GM12873 (cell line): ENCODE measurements at regions not wholly inside any gene's neighbourhood (a gene's known extent, or its start where the extent isn't known, plus 50 kb on each side); places are given as distances from the start of the nearest gene placed in this dataset.

ENCODE experiments used
- CTCF ChIP-seq: IDR thresholded peaks from 2 replicates; pipeline ENCODE4 v1.5.1; 2012; ENCODE audit warnings: low read depth, mild to moderate bottlenecking, moderate library complexity, low read length, control low read depth; ENCODE audit not compliant: insufficient read depth; ENCODE audit errors: missing control alignments

GRCh38 chr12:61706783-61707182, 553.4 kb upstream of the USP15 start:
- TF ChIP-seq CTCF, result no peak

GRCh38 chr12:61713121-61713520, 547.1 kb upstream of the USP15 start:
- no peak for TF ChIP-seq CTCF

- TF ChIP-seq CTCF, result no peak
These were observed 542.2 kb upstream of the USP15 start for GRCh38 chr12:61717986-61718385.

- TF ChIP-seq CTCF, result no peak
These were observed 520.3 kb upstream of the USP15 start for GRCh38 chr12:61739925-61740324.

GRCh38 chr12:61750604-61751003, 509.6 kb upstream of the USP15 start:
- TF ChIP-seq CTCF, result no peak

- no peak for TF ChIP-seq CTCF
These were observed 506.0 kb upstream of the USP15 start for GRCh38 chr12:61754214-61754613.

- no peak for TF ChIP-seq CTCF
These were observed 502.2 kb upstream of the USP15 start for GRCh38 chr12:61757831-61758505.
